ENCODE measurements at regions not wholly inside any gene's neighbourhood (a gene's known extent, or its start where the extent isn't known, plus 50 kb on each side); places are given as distances from the start of the nearest gene placed in this dataset.

GRCh38 chr11:122189229-122189628 lies 73.2 kb upstream of the BLID start (continued):
- no peak for TF ChIP-seq RAD21 (IDR thresholded peaks at IDR 0.05; ENCODE audit: low read length)

DNA sequence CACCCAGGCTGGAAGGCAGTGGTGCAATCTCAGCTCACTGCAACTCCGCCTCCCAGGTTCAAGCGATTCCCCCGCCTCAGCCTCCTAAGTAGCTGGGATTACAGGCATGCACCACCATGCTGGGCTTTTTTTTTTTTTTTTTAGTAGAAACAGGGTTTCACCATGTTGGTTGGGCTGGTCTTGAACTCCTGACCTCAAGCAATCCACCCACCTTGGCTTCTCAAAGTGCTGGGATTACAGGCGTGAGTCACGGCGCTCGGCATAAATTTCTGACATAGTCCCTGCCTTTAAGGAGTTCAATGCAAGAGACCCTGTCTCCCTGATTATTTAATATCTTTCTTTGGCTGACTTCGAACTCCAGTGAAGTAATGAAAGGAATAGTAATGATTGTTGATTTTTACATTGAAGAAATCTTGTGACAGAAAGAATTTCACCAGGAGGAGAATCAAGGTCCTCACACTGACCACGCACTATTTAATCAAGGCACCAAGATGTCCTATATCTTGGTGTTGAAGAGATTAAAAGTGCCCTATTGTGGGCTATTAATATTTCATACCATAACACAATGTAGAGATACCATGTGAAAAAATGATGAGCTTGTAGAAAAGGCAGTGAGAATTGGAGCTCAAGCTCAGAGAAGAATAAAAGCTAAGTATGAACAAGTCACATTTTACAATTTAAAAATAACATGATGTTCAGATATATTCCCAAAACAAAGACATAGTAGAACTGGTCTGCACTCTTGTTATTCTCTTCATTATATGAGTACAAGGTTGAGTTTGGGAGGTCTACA lies 71.6 kb upstream of the BLID start:
- in situ Hi-C loops (cut with MboI; ENCODE audit: low sequenced_read_pairs) (loop anchor here (25.0 kb wide), 1 partner anchor 1000 kb away; the partner anchor contains the start of gene CLMP), intact Hi-C loops (cut with micrococcal nuclease) (no loop called here), dilution Hi-C loops (cut with HindIII; ENCODE audit: low sequenced_read_pairs, unreplicated experiment) (no loop called here)
- Histone ChIP-seq H3K4me2 (ENCODE audit: low read depth, low read length) (no peak overlapping the region), H3K9ac (ENCODE audit: low read depth, low read length) (no peak overlapping the region), H2AK9ac (replicated peaks; ENCODE audit: low read depth, low read length, poor library complexity) (no peak overlapping the region), H3K4ac (ENCODE audit: low read depth, low read length) (peak overlapping the region; percentile 91), H4K91ac (ENCODE audit: insufficient read depth, low read depth, low read length) (peak overlapping the region; percentile 86), H3K27ac (ENCODE audit: insufficient read depth, low read length) (peak overlapping the region; percentile 69), H2AK5ac (ENCODE audit: low read depth, low read length) (peak overlapping the region; percentile 84), H3K9me1 (ENCODE audit: insufficient read depth, low read length) (peaks cover 4% of the 10 kb centered on the region), H2BK120ac (ENCODE audit: low read depth, low read length) (peak overlapping the region; percentile 90), H2BK15ac (ENCODE audit: low read depth, low read length) (peak overlapping the region; percentile 92; the same call in 1 of the 3 replicates), H3K27me3 (ENCODE audit: control insufficient read depth, insufficient read depth, low read length) (no peaks in the 10 kb centered on the region), H4K20me1 (ENCODE audit: insufficient read depth, low read length) (no peaks in the 10 kb centered on the region), H4K8ac (ENCODE audit: low read depth in 2 of 2, low read length in 2 of 2) (peak overlapping the region; percentile 83 to 86), H3K56ac (ENCODE audit: extremely low read depth, insufficient read depth, low read length) (peak overlapping the region; percentile 68; the same call in 1 of the 2 replicates), H3K4me1 (ENCODE audit: control insufficient read depth, insufficient read depth, low read length) (peaks cover 5% of the 10 kb centered on the region; the same call in 1 of the 2 replicates), H2BK5ac (ENCODE audit: low read depth, low read length, poor library complexity, severe bottlenecking) (peak overlapping the region; percentile 98), H4K5ac (ENCODE audit: low read depth, low read length) (peak overlapping the region; percentile 90; the same call in 1 of the 2 replicates), H3K4me3 (ENCODE audit: insufficient read depth, low read depth, low read length) (no peak overlapping the region), H3K14ac (replicated peaks; ENCODE audit: low read depth, low read length) (peak overlapping the region; percentile 98), H2AFZ (replicated peaks; ENCODE audit: low read length, poor library complexity) (no peak overlapping the region), H3K9me3 (ENCODE audit: control insufficient read depth, insufficient read depth, low read length) (peaks cover 18% of the 10 kb centered on the region), H3K79me1 (ENCODE audit: low read depth in 1 of 2, low read length in 2 of 2) (peaks cover 27 to 45% of the 10 kb centered on the region in 2 experiments), H3K36me3 (ENCODE audit: control insufficient read depth, insufficient read depth, low read length) (peaks cover 21% of the 10 kb centered on the region), H3K23ac (ENCODE audit: low read depth, low read length) (peak overlapping the region; percentile 92), H3K18ac (ENCODE audit: low read depth, low read length) (peak overlapping the region; percentile 90), H2BK20ac (ENCODE audit: low read depth, low read length) (peak overlapping the region; percentile 97)
- ATAC-seq (ENCODE audit: low read depth), result no peak
- no peak for DNase-seq
- POLR2A ChIA-PET (ENCODE audit: unreplicated experiment), result interaction anchor here (0.5 kb wide), 1 partner anchor 87 kb away, joined by 3 read pairs; no protein-coding TSS in a partner anchor
- BruUV-seq (replicated peaks), result no TSS peak
- no peak for TF ChIP-seq ELK1 (IDR thresholded peaks at IDR 0.05; ENCODE audit: borderline replicate concordance, low read depth, low read length)
- TF ChIP-seq NFE2L2 (IDR thresholded peaks at IDR 0.05; ENCODE audit: low read depth, low read length), result no peak
- TF ChIP-seq SMC3 (IDR thresholded peaks at IDR 0.05; ENCODE audit: low read depth, low read length), result no peak
- no peak for TF ChIP-seq USF2 (IDR thresholded peaks at IDR 0.05; ENCODE audit: low read depth, low read length)
- no peak for TF ChIP-seq RCOR1 (IDR thresholded peaks at IDR 0.05; ENCODE audit: insufficient replicate concordance, low read length)
- TF ChIP-seq CTCF (conservative IDR thresholded peaks at IDR 0.05; ENCODE audit: low read depth, low read length), result no peak
- no peak for TF ChIP-seq CHD1 (IDR thresholded peaks at IDR 0.05; ENCODE audit: low read depth, low read length)
- no peak for TF ChIP-seq POLR2A (IDR thresholded peaks at IDR 0.05; ENCODE audit: low read depth, low read length)
- TF ChIP-seq RFX5 (IDR thresholded peaks at IDR 0.05; ENCODE audit: low read depth, low read length), result no peak
- TF ChIP-seq MAZ (IDR thresholded peaks at IDR 0.05; ENCODE audit: borderline replicate concordance, low read depth, low read length), result no peak
- no peak for TF ChIP-seq CEBPB (IDR thresholded peaks at IDR 0.05; ENCODE audit: low read depth, low read length)
- CTCF ChIA-PET, result interaction anchor here (0.6 kb wide), 1 partner anchor 534 kb away, joined by 3 read pairs; no protein-coding TSS in a partner anchor
- WGBS, 2 experiments (ENCODE audit: extremely low coverage in 2 of 2, insufficient read length in 1 of 2), result 100% methylated on average over 1 of the region's 9 CpGs; no CpG with 5 or more reads in 1 of the 2 experiments
